SH-SY5Y (cell line): ENCODE measurements at regions not wholly inside any gene's neighbourhood (a gene's known extent, or its start where the extent isn't known, plus 50 kb on each side); places are given as distances from the start of the nearest gene placed in this dataset.

ENCODE experiments used
- GATA2 ChIP-seq: IDR thresholded peaks from 2 replicates; pipeline ENCODE4 v1.6.1; 2011; ENCODE audit warnings: mild to moderate bottlenecking, low read depth, low read length
- GATA3 ChIP-seq: IDR thresholded peaks from 2 replicates; pipeline ENCODE4 v1.6.1; 2011; ENCODE audit warnings: low read depth, mild to moderate bottlenecking, low read length, moderate library complexity

DNA sequence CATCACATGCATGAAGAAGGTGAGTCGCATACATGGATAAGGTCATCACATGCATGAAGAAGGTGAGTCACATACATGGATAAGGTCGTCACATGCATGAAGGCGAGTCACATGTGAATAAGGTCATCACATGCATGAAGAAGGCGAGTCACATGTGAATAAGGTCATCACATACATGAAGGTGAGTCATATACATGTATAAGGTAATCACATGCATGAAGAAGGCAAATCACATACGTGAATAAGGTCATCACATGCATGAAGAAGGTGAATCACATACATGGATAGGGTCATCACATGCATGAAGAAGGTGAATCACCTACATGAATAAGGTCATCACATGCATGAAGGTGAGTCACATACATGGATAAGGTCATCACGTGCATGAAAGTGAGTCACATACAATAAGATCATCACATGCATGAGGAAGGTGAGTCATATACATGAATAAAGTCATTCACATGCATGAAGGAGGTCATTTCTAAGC lies 105.1 kb upstream of the SDK2 start:
- TF ChIP-seq GATA2 (no peak), GATA3 (no peak)
